PC-9 (cell line): ENCODE measurements at regions not wholly inside any gene's neighbourhood (a gene's known extent, or its start where the extent isn't known, plus 50 kb on each side); places are given as distances from the start of the nearest gene placed in this dataset.

ENCODE experiments used
- EZH2 ChIP-seq: fragments of 200-600 bp; sonication (generic); IDR thresholded peaks from 2 replicates; pipeline ENCODE4 v1.8.0; 2017; ENCODE audit warnings: antibody characterized with exemption, low read depth
- TF ChIP-seq, protein P1 (sequence below): fragments of 200-600 bp; sonication (generic); conservative IDR thresholded peaks from 2 replicates; pipeline ENCODE4 v1.6.1; 2017; ENCODE audit warnings: mixed run types, antibody characterized with exemption, mild to moderate bottlenecking, moderate library complexity

DNA sequence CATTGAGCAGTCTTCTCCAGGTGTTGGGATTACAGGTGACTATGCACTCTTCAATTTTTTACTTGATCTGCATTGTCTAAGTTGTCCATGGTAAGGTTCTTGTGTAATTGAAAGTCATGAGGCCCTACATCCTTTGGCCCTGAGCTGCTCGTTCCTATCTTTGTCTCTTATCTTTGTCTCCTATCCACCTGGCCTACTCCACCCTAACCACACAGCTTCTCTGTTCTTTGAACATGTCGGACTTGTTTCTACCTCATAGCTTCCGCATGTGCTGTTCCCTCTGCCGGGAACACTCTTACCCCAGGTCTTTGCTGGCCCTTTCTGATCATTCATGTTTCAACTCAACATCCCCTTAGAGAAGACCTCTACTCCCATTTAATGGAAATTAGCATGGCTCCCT, 194.8 kb upstream of the TBX3 start:
- TF ChIP-seq, protein P1, sequence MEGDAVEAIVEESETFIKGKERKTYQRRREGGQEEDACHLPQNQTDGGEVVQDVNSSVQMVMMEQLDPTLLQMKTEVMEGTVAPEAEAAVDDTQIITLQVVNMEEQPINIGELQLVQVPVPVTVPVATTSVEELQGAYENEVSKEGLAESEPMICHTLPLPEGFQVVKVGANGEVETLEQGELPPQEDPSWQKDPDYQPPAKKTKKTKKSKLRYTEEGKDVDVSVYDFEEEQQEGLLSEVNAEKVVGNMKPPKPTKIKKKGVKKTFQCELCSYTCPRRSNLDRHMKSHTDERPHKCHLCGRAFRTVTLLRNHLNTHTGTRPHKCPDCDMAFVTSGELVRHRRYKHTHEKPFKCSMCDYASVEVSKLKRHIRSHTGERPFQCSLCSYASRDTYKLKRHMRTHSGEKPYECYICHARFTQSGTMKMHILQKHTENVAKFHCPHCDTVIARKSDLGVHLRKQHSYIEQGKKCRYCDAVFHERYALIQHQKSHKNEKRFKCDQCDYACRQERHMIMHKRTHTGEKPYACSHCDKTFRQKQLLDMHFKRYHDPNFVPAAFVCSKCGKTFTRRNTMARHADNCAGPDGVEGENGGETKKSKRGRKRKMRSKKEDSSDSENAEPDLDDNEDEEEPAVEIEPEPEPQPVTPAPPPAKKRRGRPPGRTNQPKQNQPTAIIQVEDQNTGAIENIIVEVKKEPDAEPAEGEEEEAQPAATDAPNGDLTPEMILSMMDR, result no peak
- no peak for TF ChIP-seq EZH2
